PC-3 (cell line): ENCODE measurements at regions not wholly inside any gene's neighbourhood (a gene's known extent, or its start where the extent isn't known, plus 50 kb on each side); places are given as distances from the start of the nearest gene placed in this dataset.

Source experiments
- EZH2 ChIP-seq: fragments of 300-600 bp; sonication (generic); IDR thresholded peaks from one replicate; pipeline ENCODE4 v1.6.1; 2017; ENCODE audit warnings: antibody characterized with exemption, mild to moderate bottlenecking, low read length; ENCODE audit not compliant: unreplicated experiment
- EZH2phosphoT487 ChIP-seq: fragments of 300-600 bp; sonication (generic); IDR thresholded peaks from 2 replicates; pipeline ENCODE4 v1.6.1; 2018; ENCODE audit warnings: mild to moderate bottlenecking, antibody characterized with exemption, low read length, borderline replicate concordance
- TF ChIP-seq, protein P1 (sequence below): fragments of 300-600 bp; sonication (generic); conservative IDR thresholded peaks from 2 replicates; pipeline ENCODE4 v1.5.1; 2017; ENCODE audit warnings: antibody characterized with exemption, low read depth, mild to moderate bottlenecking, low read length

DNA sequence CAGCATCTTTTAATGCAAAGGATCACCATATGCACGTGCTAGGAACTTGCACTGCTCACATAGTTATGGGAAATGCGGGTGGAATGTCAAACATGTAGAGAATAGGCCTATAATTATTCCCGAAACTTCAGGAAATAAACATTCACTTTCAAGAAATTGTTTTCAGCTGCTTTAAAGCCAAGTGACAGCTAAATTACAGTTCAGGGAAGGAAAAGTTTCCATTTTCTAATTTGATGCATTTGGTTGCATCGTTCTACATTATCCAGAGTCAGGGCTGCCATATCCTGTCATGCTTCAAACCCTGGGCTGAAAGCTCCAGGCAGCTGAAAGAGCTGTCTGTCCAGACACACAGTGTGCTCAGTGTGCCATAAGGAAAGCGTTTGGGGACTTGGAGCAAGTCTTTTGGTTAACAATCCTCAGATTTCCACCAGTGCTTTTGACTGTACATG lies 518.1 kb downstream of the CSNK1G3 start:
- TF ChIP-seq, protein P1, sequence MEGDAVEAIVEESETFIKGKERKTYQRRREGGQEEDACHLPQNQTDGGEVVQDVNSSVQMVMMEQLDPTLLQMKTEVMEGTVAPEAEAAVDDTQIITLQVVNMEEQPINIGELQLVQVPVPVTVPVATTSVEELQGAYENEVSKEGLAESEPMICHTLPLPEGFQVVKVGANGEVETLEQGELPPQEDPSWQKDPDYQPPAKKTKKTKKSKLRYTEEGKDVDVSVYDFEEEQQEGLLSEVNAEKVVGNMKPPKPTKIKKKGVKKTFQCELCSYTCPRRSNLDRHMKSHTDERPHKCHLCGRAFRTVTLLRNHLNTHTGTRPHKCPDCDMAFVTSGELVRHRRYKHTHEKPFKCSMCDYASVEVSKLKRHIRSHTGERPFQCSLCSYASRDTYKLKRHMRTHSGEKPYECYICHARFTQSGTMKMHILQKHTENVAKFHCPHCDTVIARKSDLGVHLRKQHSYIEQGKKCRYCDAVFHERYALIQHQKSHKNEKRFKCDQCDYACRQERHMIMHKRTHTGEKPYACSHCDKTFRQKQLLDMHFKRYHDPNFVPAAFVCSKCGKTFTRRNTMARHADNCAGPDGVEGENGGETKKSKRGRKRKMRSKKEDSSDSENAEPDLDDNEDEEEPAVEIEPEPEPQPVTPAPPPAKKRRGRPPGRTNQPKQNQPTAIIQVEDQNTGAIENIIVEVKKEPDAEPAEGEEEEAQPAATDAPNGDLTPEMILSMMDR = no peak
- TF ChIP-seq EZH2 (no peak), EZH2phosphoT487 (no peak)
